BJ (cell line): ENCODE measurements at regions not wholly inside any gene's neighbourhood (a gene's known extent, or its start where the extent isn't known, plus 50 kb on each side); places are given as distances from the start of the nearest gene placed in this dataset.
A peak's percentile ranks its signal among the peaks of the same experiment; 100 is the strongest.

ENCODE experiments used
- CTCF ChIA-PET: fragments of 350-600 bp; formaldehyde crosslinking; extraction: SDS; loops from one replicate; lab custom pipeline; 2021; ENCODE audit warnings: antibody characterized with exemption, inconsistent platforms; lab: Yijun Ruan, JAX
- POLR2A ChIA-PET: fragments of 300-600 bp; sonication (Branson Sonifier 250); formaldehyde crosslinking; extraction: SDS; loops from one replicate; lab custom pipeline; 2021; ENCODE audit warnings: antibody characterized with exemption; lab: Charles Lee
- DNase-seq: peaks from one replicate; pipeline ENCODE4 v3.0.0-alpha.2; 2011; ENCODE audit warnings: low read depth
- H3K27me3 ChIP-seq: 2 replicates; pipeline ENCODE4 v1.6.0; 2011; ENCODE audit warnings: low read length; ENCODE audit not compliant: control insufficient read depth, insufficient read depth
- H3K36me3 ChIP-seq: 2 replicates; pipeline ENCODE4 v1.5.1; 2011; ENCODE audit warnings: low read length; ENCODE audit not compliant: control insufficient read depth, insufficient read depth
- H3K4me3 ChIP-seq: 2 replicates; pipeline ENCODE4 v1.5.1; 2011; ENCODE audit warnings: low read depth, mild to moderate bottlenecking, control low read depth, low read length
- CTCF ChIP-seq: IDR thresholded peaks from 2 replicates; pipeline ENCODE4 v1.5.1; 2011; ENCODE audit warnings: low read depth, mild to moderate bottlenecking, control low read depth, inconsistent platforms, low read length, moderate library complexity; ENCODE audit not compliant: insufficient read depth

GRCh38 chr9:86445671-86446070 is 91.5 kb upstream of the TUT7 start:
- Histone ChIP-seq H3K4me3 (no peak overlapping the region), H3K27me3 (0 out of 2 replicates have a peak, but pooled peaks cover 1% of the 10 kb centered on the region), H3K36me3 (no peaks in the 10 kb centered on the region)
- no peak for TF ChIP-seq CTCF
- POLR2A ChIA-PET = no interaction called here
- DNase-seq = no peak
- CTCF ChIA-PET = interaction anchor here (0.8 to 1.4 kb wide), 2 partner anchors 12 to 222 kb away, joined by 3 to 8 read pairs; no protein-coding TSS in a partner anchor

- Histone ChIP-seq H3K36me3 (no peaks in the 10 kb centered on the region), H3K4me3 (no peak overlapping the region), H3K27me3 (0 out of 2 replicates have a peak, but pooled peaks cover 1% of the 10 kb centered on the region)
- no peak for DNase-seq
- no peak for TF ChIP-seq CTCF
- POLR2A ChIA-PET = no interaction called here
- CTCF ChIA-PET = interaction anchor here (3.2 kb wide), 1 partner anchor 10 kb away, joined by 14 read pairs; no protein-coding TSS in a partner anchor
These were observed 89.8 kb upstream of the TUT7 start for GRCh38 chr9:86443992-86444391.

GRCh38 chr9:86434039-86434726 is 80.0 kb upstream of the TUT7 start:
- peak; percentile 78 for TF ChIP-seq CTCF
- H3K27me3 ChIP-seq = no peaks in the 10 kb centered on the region
- ChIA-PET POLR2A (interaction anchor here (0.6 kb wide), 1 partner anchor 85 kb away, joined by 3 read pairs; no protein-coding TSS in a partner anchor), CTCF (interaction anchor here (0.6 to 4.5 kb wide), 39 partner anchors 9 to 1230 kb away, joined by 3 to 43 read pairs (median 4); no protein-coding TSS in a partner anchor)
- no peak for DNase-seq
- H3K4me3 ChIP-seq = no peak overlapping the region
- no peaks in the 10 kb centered on the region; the same call in 1 of the 2 replicates for H3K36me3 ChIP-seq

DNA sequence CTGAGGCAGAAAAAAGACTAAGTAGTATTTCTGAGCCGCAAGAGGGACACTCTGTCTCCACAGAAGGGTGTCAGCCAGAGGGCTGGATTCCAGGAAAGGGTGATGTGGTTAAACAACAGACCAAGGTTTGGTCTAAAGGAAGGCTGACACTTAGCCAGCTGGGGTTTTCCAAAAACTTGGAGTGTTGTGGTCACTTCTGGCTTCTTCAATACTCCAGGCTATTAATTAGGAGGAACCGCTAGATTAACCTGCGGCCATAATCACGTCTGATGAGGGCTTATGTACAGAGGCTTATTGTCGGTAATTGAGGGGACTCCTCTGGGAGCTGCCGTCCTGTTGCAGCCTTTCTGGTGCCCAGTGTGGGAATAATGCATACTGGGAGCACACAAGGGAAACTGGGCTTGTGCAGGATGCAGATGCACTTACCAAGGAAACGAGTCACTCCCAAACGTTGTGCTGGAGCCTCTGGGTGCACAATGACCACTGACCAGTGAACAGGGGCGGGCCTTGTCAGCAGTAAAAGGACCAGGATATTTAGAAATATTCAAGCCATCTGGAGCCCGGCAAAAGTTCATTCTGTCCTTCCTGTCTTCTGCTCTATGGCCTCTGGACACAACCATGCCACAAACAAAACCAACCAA is 70.2 kb upstream of the TUT7 start:
- CTCF ChIA-PET = interaction anchor here (0.9 to 1.6 kb wide), 4 partner anchors 9 to 28 kb away, joined by 3 to 5 read pairs (median 4); no protein-coding TSS in a partner anchor
- DNase-seq = no peak

More for the DNA sequence above, 70.2 kb upstream of the TUT7 start:
- Histone ChIP-seq H3K27me3 (no peaks in the 10 kb centered on the region), H3K4me3 (no peak overlapping the region), H3K36me3 (no peaks in the 10 kb centered on the region)
- no peak for TF ChIP-seq CTCF
- POLR2A ChIA-PET = no interaction called here
